ENCODE measurements at regions not wholly inside any gene's neighbourhood (a gene's known extent, or its start where the extent isn't known, plus 50 kb on each side); places are given as distances from the start of the nearest gene placed in this dataset.

- TF ChIP-seq CTCF (IDR thresholded peaks at IDR 0.05; ENCODE audit: low read depth, low read length, poor library complexity, severe bottlenecking) (no peak), EZH2phosphoT487 (IDR thresholded peaks at IDR 0.05; ENCODE audit: borderline replicate concordance, low read length) (no peak)
Measured at GRCh38 chr9:82492274-82492673, 503.7 kb downstream of the SPATA31D1 start.

Measured in DOHH2 (cell line).